T-cell (primary cell): ENCODE measurements at regions not wholly inside any gene's neighbourhood (a gene's known extent, or its start where the extent isn't known, plus 50 kb on each side); places are given as distances from the start of the nearest gene placed in this dataset.

ENCODE experiments used
- ATAC-seq, 4 experiments: fragments of 200-7000 bp in 3 of 4; fragments of 150-1000 bp in 1 of 4; cut with Tn5 transposase; replicated peaks in 1 of 4; 1 replicate in 3 of 4; 2 replicates in 1 of 4; pipeline ENCODE4 v1.10.0; 2021; ENCODE audit warnings: moderate library complexity in 3 of 4, mild to moderate bottlenecking in 2 of 4, moderate number of reproducible peaks in 1 of 4
- CTCF ChIA-PET, 2 donors: fragments of 300-600 bp; sonication (Branson Sonifier 250); formaldehyde crosslinking; loops; one replicate each; lab custom pipeline; 2022; ENCODE audit warnings: antibody characterized with exemption in 2 of 2; lab: Charles Lee
- POLR2A ChIA-PET, 2 donors: fragments of 300-600 bp; sonication (Branson Sonifier 250); formaldehyde crosslinking; loops; one replicate each; lab custom pipeline; 2022; ENCODE audit warnings: antibody characterized with exemption in 2 of 2; lab: Charles Lee
- DNase-seq, 35 experiments: peaks; one replicate each; pipeline versions ENCODE4 v3.0.0 to v3.0.0-alpha.2; 2013 to 2023
- H3K27ac ChIP-seq: one replicate; pipeline ENCODE4 v1.5.1; 2013; ENCODE audit warnings: low read length
- H3K27me3 ChIP-seq, 2 experiments: replicated peaks in 1 of 2; 1 replicate in 1 of 2; 2 replicates in 1 of 2; pipeline versions ENCODE4 v1.6.1 to v1.7.0; 2013; ENCODE audit warnings: low read length in 1 of 2, mixed read lengths in 1 of 2; ENCODE audit not compliant: control insufficient read depth in 2 of 2, insufficient read depth in 2 of 2; ENCODE audit errors: extremely low read depth in 1 of 2
- H3K36me3 ChIP-seq, 2 donors: 1 replicate in 1 of 2; 2 replicates in 1 of 2; pipeline versions ENCODE4 v1.6.1 to v1.7.0; 2013; ENCODE audit warnings: low read length in 1 of 2; ENCODE audit not compliant: control insufficient read depth in 2 of 2, insufficient read depth in 1 of 2; ENCODE audit errors: extremely low read depth in 1 of 2
- H3K4me1 ChIP-seq, 2 experiments: 1 replicate in 1 of 2; 2 replicates in 1 of 2; pipeline versions ENCODE4 v1.6.1 to v1.7.0; 2013; ENCODE audit warnings: low read length in 2 of 2, mixed read lengths in 1 of 2; ENCODE audit not compliant: insufficient read depth in 2 of 2, control insufficient read depth in 1 of 2; ENCODE audit errors: extremely low read depth in 1 of 2
- H3K4me3 ChIP-seq, 2 donors: 1 replicate in 1 of 2; 2 replicates in 1 of 2; pipeline versions ENCODE4 v1.5.1 to v1.7.0; 2013; ENCODE audit warnings: mild to moderate bottlenecking in 2 of 2, low read length in 1 of 2, moderate library complexity in 1 of 2; ENCODE audit not compliant: control insufficient read depth in 1 of 2; ENCODE audit errors: extremely low read depth in 1 of 2
- H3K9me3 ChIP-seq: 2 replicates; pipeline ENCODE4 v1.7.0; 2013
- H3K27ac Mint-ChIP-seq, 2 donors: one replicate each; pipeline ENCODE4 v1.8.0; 2020 to 2021; ENCODE audit warnings: mild to moderate bottlenecking in 2 of 2, mixed read lengths in 2 of 2
- H3K27me3 Mint-ChIP-seq, 2 donors: one replicate each; pipeline ENCODE4 v1.8.0; 2021 to 2022; ENCODE audit warnings: mixed read lengths in 2 of 2
- H3K36me3 Mint-ChIP-seq: one replicate; pipeline ENCODE4 v1.8.0; 2021; ENCODE audit warnings: mixed read lengths
- H3K4me1 Mint-ChIP-seq, 3 donors: one replicate each; pipeline ENCODE4 v1.8.0; 2020 to 2022; ENCODE audit warnings: mixed read lengths in 3 of 3, mild to moderate bottlenecking in 1 of 3
- H3K4me3 Mint-ChIP-seq, 3 donors: one replicate each; pipeline ENCODE4 v1.8.0; 2020 to 2022; ENCODE audit warnings: mild to moderate bottlenecking in 3 of 3, mixed read lengths in 3 of 3, moderate library complexity in 3 of 3
- H3K9me3 Mint-ChIP-seq, 3 donors: one replicate each; pipeline ENCODE4 v1.8.0; 2020 to 2022; ENCODE audit warnings: mixed read lengths in 3 of 3
- WGBS: methylation state at CpG from one replicate; pipeline ENCODE4 v1.1.5; 2013; ENCODE audit warnings: missing lambda C conversion rate; ENCODE audit not compliant: insufficient coverage; 5-methylcytosine and 5-hydroxymethylcytosine counted together

- no peaks in the 10 kb centered on the region for H3K4me1 Mint-ChIP-seq
- ATAC-seq (no peak), DNase-seq (no peak)
- peaks cover 14 to 20% (median 15%) of the 10 kb centered on the region in 3 donors for H3K9me3 Mint-ChIP-seq
- Histone ChIP-seq H3K27me3 (no peaks in the 10 kb centered on the region), H3K4me3 (no peak overlapping the region), H3K4me1 (no peaks in the 10 kb centered on the region), H3K36me3 (no peaks in the 10 kb centered on the region), H3K9me3 (peaks cover 2% of the 10 kb centered on the region), H3K27ac (no peak overlapping the region)
- no CpG with 5 or more reads among the region's 3 CpGs for WGBS
- peaks cover 0 to 3% of the 10 kb centered on the region in 2 donors for H3K27me3 Mint-ChIP-seq
- H3K27ac Mint-ChIP-seq, result no peak overlapping the region
- H3K36me3 Mint-ChIP-seq, result peaks cover 3% of the 10 kb centered on the region
- ChIA-PET CTCF (no interaction called here), POLR2A (interaction anchor here in 1 of 2 donors (1.1 kb wide), 1 partner anchor 8 kb away, joined by 3 read pairs; no protein-coding TSS in a partner anchor)
- H3K4me3 Mint-ChIP-seq, result no peak overlapping the region
These were observed 202.5 kb upstream of the DUSP10 start for GRCh38 chr1:221944247-221944870.

- Mint-ChIP-seq H3K36me3 (peaks cover 3% of the 10 kb centered on the region), H3K4me1 (no peaks in the 10 kb centered on the region), H3K9me3 (peaks cover 5 to 17% (median 14%) of the 10 kb centered on the region in 3 donors), H3K4me3 (no peak overlapping the region), H3K27ac (no peak overlapping the region), H3K27me3 (no peaks in the 10 kb centered on the region)
- no peak for ATAC-seq
- H3K36me3 ChIP-seq, result no peaks in the 10 kb centered on the region
- no peaks in the 10 kb centered on the region for H3K4me1 ChIP-seq
- no peaks in the 10 kb centered on the region for H3K27me3 ChIP-seq
- CTCF ChIA-PET, result no interaction called here
- H3K4me3 ChIP-seq, result no peak overlapping the region
- 57% methylated on average over 1 of the region's 1 CpG for WGBS
- H3K9me3 ChIP-seq, result peaks cover 2% of the 10 kb centered on the region
- POLR2A ChIA-PET, result no interaction called here
- no peak overlapping the region for H3K27ac ChIP-seq
- no peak for DNase-seq
These were observed 198.7 kb upstream of the DUSP10 start for GRCh38 chr1:221940631-221941030.

GRCh38 chr1:221939607-221940006, 197.7 kb upstream of the DUSP10 start:
- 71% methylated on average over 2 of the region's 2 CpGs for WGBS
- H3K9me3 ChIP-seq, result peaks cover 2% of the 10 kb centered on the region
- no peaks in the 10 kb centered on the region for H3K36me3 ChIP-seq
- no peaks in the 10 kb centered on the region for H3K36me3 Mint-ChIP-seq
- DNase-seq (peak in 2 of 35 experiments; percentile 1 to 17), ATAC-seq (no peak)
- H3K4me1 Mint-ChIP-seq, result no peaks in the 10 kb centered on the region
- ChIA-PET POLR2A (interaction anchor here in 1 of 2 donors (0.5 kb wide), 1 partner anchor 112 kb away, joined by 3 read pairs; no protein-coding TSS in a partner anchor), CTCF (no interaction called here)
- H3K9me3 Mint-ChIP-seq, result peaks cover 5 to 10% (median 7%) of the 10 kb centered on the region in 3 donors
- no peak overlapping the region for H3K27ac Mint-ChIP-seq
- H3K4me1 ChIP-seq, result no peaks in the 10 kb centered on the region
- no peaks in the 10 kb centered on the region for H3K27me3 ChIP-seq
- no peaks in the 10 kb centered on the region for H3K27me3 Mint-ChIP-seq
- H3K27ac ChIP-seq, result no peak overlapping the region
- no peak overlapping the region for H3K4me3 ChIP-seq
- no peak overlapping the region for H3K4me3 Mint-ChIP-seq

GRCh38 chr1:221937155-221937953, 195.5 kb upstream of the DUSP10 start:
- DNase-seq (no peak), ATAC-seq (no peak)
- H3K4me3 Mint-ChIP-seq, result no peak overlapping the region
- H3K36me3 Mint-ChIP-seq, result no peaks in the 10 kb centered on the region
- H3K4me3 ChIP-seq, result no peak overlapping the region
- POLR2A ChIA-PET, result no interaction called here
- peaks cover 0 to 2% (median 0%) of the 10 kb centered on the region in 3 donors for H3K9me3 Mint-ChIP-seq
- no peaks in the 10 kb centered on the region for H3K4me1 ChIP-seq
- no peak overlapping the region for H3K27ac ChIP-seq
- no peaks in the 10 kb centered on the region for H3K27me3 ChIP-seq
- H3K36me3 ChIP-seq, result no peaks in the 10 kb centered on the region
- CTCF ChIA-PET, result no interaction called here
- no peaks in the 10 kb centered on the region for H3K9me3 ChIP-seq
- H3K27ac Mint-ChIP-seq, result no peak overlapping the region
- H3K27me3 Mint-ChIP-seq, result no peaks in the 10 kb centered on the region
- WGBS, result 83% methylated on average over 1 of the region's 9 CpGs
- no peaks in the 10 kb centered on the region for H3K4me1 Mint-ChIP-seq

GRCh38 chr1:221933814-221934213, 191.9 kb upstream of the DUSP10 start:
- no peak overlapping the region for H3K27ac Mint-ChIP-seq

GRCh38 chr1:221926441-221926840, 184.6 kb upstream of the DUSP10 start:
- H3K27me3 Mint-ChIP-seq, result peaks cover 3 to 4% of the 10 kb centered on the region in 2 donors
- H3K27ac Mint-ChIP-seq, result no peak overlapping the region
- WGBS, result 100% methylated on average over 1 of the region's 4 CpGs
- DNase-seq, result no peak
- Histone ChIP-seq H3K4me3 (no peak overlapping the region), H3K36me3 (no peaks in the 10 kb centered on the region), H3K4me1 (no peaks in the 10 kb centered on the region), H3K27me3 (peaks cover 0 to 10% of the 10 kb centered on the region in 2 experiments), H3K9me3 (no peaks in the 10 kb centered on the region), H3K27ac (no peak overlapping the region)
- CTCF ChIA-PET, result no interaction called here
- no peaks in the 10 kb centered on the region for H3K36me3 Mint-ChIP-seq
- POLR2A ChIA-PET, result no interaction called here
- no peak overlapping the region for H3K4me3 Mint-ChIP-seq
- ATAC-seq, result no peak
- H3K9me3 Mint-ChIP-seq, result peaks cover 0 to 9% (median 3%) of the 10 kb centered on the region in 3 donors
- H3K4me1 Mint-ChIP-seq, result no peaks in the 10 kb centered on the region

More at GRCh38 chr1:221933814-221934213, 191.9 kb upstream of the DUSP10 start:
- ChIA-PET POLR2A (no interaction called here), CTCF (no interaction called here)
- peaks cover 0 to 3% of the 10 kb centered on the region in 2 donors for H3K27me3 Mint-ChIP-seq
- H3K36me3 ChIP-seq, result no peaks in the 10 kb centered on the region
- WGBS, result no CpG with 5 or more reads among the region's 2 CpGs
- H3K4me3 ChIP-seq, result no peak overlapping the region
- ATAC-seq (no peak), DNase-seq (no peak)
- H3K4me1 Mint-ChIP-seq, result no peaks in the 10 kb centered on the region
- H3K4me1 ChIP-seq, result no peaks in the 10 kb centered on the region
- no peaks in the 10 kb centered on the region for H3K9me3 ChIP-seq
- H3K27me3 ChIP-seq, result peaks cover 0 to 3% of the 10 kb centered on the region in 2 experiments
- no peak overlapping the region for H3K27ac ChIP-seq
- H3K36me3 Mint-ChIP-seq, result no peaks in the 10 kb centered on the region
- H3K4me3 Mint-ChIP-seq, result no peak overlapping the region
- peaks cover 2 to 9% (median 3%) of the 10 kb centered on the region in 3 donors for H3K9me3 Mint-ChIP-seq
